ENCODE measurements at regions not wholly inside any gene's neighbourhood (a gene's known extent, or its start where the extent isn't known, plus 50 kb on each side); places are given as distances from the start of the nearest gene placed in this dataset.

GRCh38 chr12:114746297-114747011, 62.5 kb upstream of the TBX3 start:
- DNase-seq (ENCODE audit: low read depth in 4 of 4, low spot score in 2 of 4) = no peak

- DNase-seq (ENCODE audit: low read depth in 4 of 4, low spot score in 2 of 4) = no peak
These were observed 60.7 kb upstream of the TBX3 start for GRCh38 chr12:114744691-114745090.

- no peak for DNase-seq (ENCODE audit: low read depth in 4 of 4, low spot score in 2 of 4)
These were observed 60.3 kb upstream of the TBX3 start for GRCh38 chr12:114744285-114744684.

GRCh38 chr12:114743799-114744198, 59.8 kb upstream of the TBX3 start:
- no peak for DNase-seq (ENCODE audit: low read depth in 4 of 4, low spot score in 2 of 4)

- no peak for DNase-seq (ENCODE audit: low read depth in 4 of 4, low spot score in 2 of 4)
These were observed 59.3 kb upstream of the TBX3 start for GRCh38 chr12:114743289-114743688.

GRCh38 chr12:114742363-114742762, 58.4 kb upstream of the TBX3 start:
- DNase-seq (ENCODE audit: low read depth in 4 of 4, low spot score in 2 of 4) = no peak

GRCh38 chr12:114741940-114742339, 58.0 kb upstream of the TBX3 start:
- DNase-seq (ENCODE audit: low read depth in 4 of 4, low spot score in 2 of 4) = no peak

GRCh38 chr12:114740448-114740847, 56.5 kb upstream of the TBX3 start:
- DNase-seq (ENCODE audit: low read depth in 4 of 4, low spot score in 2 of 4) = no peak

- DNase-seq (ENCODE audit: low read depth in 4 of 4, low spot score in 2 of 4) = no peak
These were observed 54.6 kb upstream of the TBX3 start for GRCh38 chr12:114738460-114739184.

- DNase-seq (ENCODE audit: low read depth in 4 of 4, low spot score in 2 of 4) = no peak
These were observed 51.9 kb upstream of the TBX3 start for GRCh38 chr12:114735680-114736374.

GRCh38 chr12:114735011-114735410, 51.0 kb upstream of the TBX3 start:
- DNase-seq (ENCODE audit: low read depth in 4 of 4, low spot score in 2 of 4) = no peak

GRCh38 chr12:114733919-114734318, 49.9 kb upstream of the TBX3 start:
- DNase-seq (ENCODE audit: low read depth in 4 of 4, low spot score in 2 of 4) = no peak
